GM23338 (cell line): ENCODE measurements at regions not wholly inside any gene's neighbourhood (a gene's known extent, or its start where the extent isn't known, plus 50 kb on each side); places are given as distances from the start of the nearest gene placed in this dataset.

Experiments used
- ATAC-seq: fragments of 200-7000 bp; cut with Tn5 transposase; 3 replicates; pipeline ENCODE4 v1.9.1; 2020
- DNase-seq: peaks from one replicate; pipeline ENCODE4 v3.0.0-alpha.2; 2015; ENCODE audit warnings: low spot score
- H2AFZ ChIP-seq: fragments of 200-600 bp; sonication (generic); 2 replicates; pipeline ENCODE4 v1.8.0; 2016; ENCODE audit warnings: antibody characterized with exemption, mild to moderate bottlenecking, moderate library complexity
- H3F3A ChIP-seq: fragments of 200-600 bp; sonication (generic); replicated peaks from 2 replicates; pipeline ENCODE4 v1.8.0; 2017; ENCODE audit warnings: antibody characterized with exemption, mixed run types, low read depth
- H3K27ac ChIP-seq: fragments of 200-600 bp; sonication (generic); 2 replicates; pipeline ENCODE4 v1.6.1; 2016; ENCODE audit warnings: low read depth
- H3K27me3 ChIP-seq: fragments of 200-600 bp; sonication (generic); 2 replicates; pipeline ENCODE4 v1.8.0; 2016; ENCODE audit warnings: mild to moderate bottlenecking, mixed run types, moderate library complexity; ENCODE audit not compliant: insufficient read depth
- H3K36me3 ChIP-seq: fragments of 200-600 bp; sonication (generic); 2 replicates; pipeline ENCODE4 v1.8.0; 2016; ENCODE audit warnings: mild to moderate bottlenecking; ENCODE audit not compliant: insufficient read depth
- H3K4me1 ChIP-seq: fragments of 200-600 bp; sonication (generic); 2 replicates; pipeline ENCODE4 v1.8.0; 2016; ENCODE audit warnings: mild to moderate bottlenecking, moderate library complexity; ENCODE audit not compliant: insufficient read depth
- H3K4me2 ChIP-seq: fragments of 200-600 bp; sonication (generic); 2 replicates; pipeline ENCODE4 v1.7.1; 2017; ENCODE audit warnings: mixed run types
- H3K4me3 ChIP-seq: fragments of 200-600 bp; sonication (generic); 2 replicates; pipeline ENCODE4 v1.6.1; 2016; ENCODE audit warnings: mixed run types
- H3K79me2 ChIP-seq: fragments of 200-600 bp; sonication (generic); replicated peaks from 2 replicates; pipeline ENCODE4 v1.8.0; 2017; ENCODE audit warnings: mild to moderate bottlenecking; ENCODE audit not compliant: insufficient read depth
- H3K9me2 ChIP-seq: fragments of 200-600 bp; sonication (generic); 2 replicates; pipeline ENCODE4 v1.8.0; 2017; ENCODE audit not compliant: insufficient read depth
- H4K20me1 ChIP-seq: fragments of 200-600 bp; sonication (generic); replicated peaks from 2 replicates; pipeline ENCODE4 v1.8.0; 2017; ENCODE audit warnings: mild to moderate bottlenecking; ENCODE audit not compliant: insufficient read depth
- H3K27ac Mint-ChIP-seq: 2 replicates; pipeline ENCODE4 v1.8.0; 2020; ENCODE audit warnings: inconsistent platforms, mild to moderate bottlenecking, moderate library complexity, mixed read lengths
- H3K27me3 Mint-ChIP-seq: 3 replicates; pipeline ENCODE4 v1.8.0; 2022; ENCODE audit warnings: low read depth, mild to moderate bottlenecking, moderate library complexity, mixed read lengths, inconsistent platforms; ENCODE audit not compliant: insufficient read depth, poor library complexity
- H3K36me3 Mint-ChIP-seq: 3 replicates; pipeline ENCODE4 v1.8.0; 2021; ENCODE audit warnings: low read depth, mild to moderate bottlenecking, inconsistent platforms, moderate library complexity, mixed read lengths
- H3K4me1 Mint-ChIP-seq: 3 replicates; pipeline ENCODE4 v1.8.0; 2020; ENCODE audit warnings: mild to moderate bottlenecking, inconsistent platforms, mixed read lengths
- H3K4me3 Mint-ChIP-seq: 3 replicates; pipeline ENCODE4 v1.8.0; 2021; ENCODE audit warnings: moderate library complexity, mild to moderate bottlenecking, inconsistent platforms, mixed read lengths
- H3K9me3 Mint-ChIP-seq: 3 replicates; pipeline ENCODE4 v1.8.0; 2020; ENCODE audit warnings: moderate library complexity, mild to moderate bottlenecking, inconsistent platforms, mixed read lengths
- CREB1 ChIP-seq: fragments of 250-450 bp; sonication (Bioruptor Pico); IDR thresholded peaks from 2 replicates; pipeline ENCODE4 v1.5.0; 2020; ENCODE audit warnings: low read depth, mild to moderate bottlenecking, moderate library complexity
- CTCF ChIP-seq, 2 experiments: fragments of 200-600 bp in 1 of 2; sonication (generic) in 1 of 2; conservative IDR thresholded peaks; 2 replicates each; pipeline versions ENCODE4 v1.5.1 to v1.6.1; 2016 to 2017; ENCODE audit warnings: antibody characterized with exemption in 2 of 2, low read depth in 2 of 2, mild to moderate bottlenecking in 2 of 2, moderate library complexity in 1 of 2
- ETS1 ChIP-seq: IDR thresholded peaks from 2 replicates; pipeline ENCODE4 v1.6.1; 2016; ENCODE audit warnings: antibody characterized with exemption
- EZH2 ChIP-seq: fragments of 200-600 bp; sonication (generic); IDR thresholded peaks from one replicate; pipeline ENCODE4 v1.8.0; 2017; ENCODE audit warnings: antibody characterized with exemption, mild to moderate bottlenecking, low read depth; ENCODE audit not compliant: unreplicated experiment
- EZH2phosphoT487 ChIP-seq: fragments of 200-600 bp; sonication (generic); IDR thresholded peaks from one replicate; pipeline ENCODE4 v1.8.1; 2018; ENCODE audit warnings: antibody characterized with exemption; ENCODE audit not compliant: unreplicated experiment
- JUNB ChIP-seq: IDR thresholded peaks from one replicate; pipeline ENCODE4 v1.6.1; 2016; ENCODE audit warnings: antibody characterized with exemption; ENCODE audit not compliant: unreplicated experiment
- NANOG ChIP-seq: IDR thresholded peaks from 2 replicates; pipeline ENCODE4 v1.6.1; 2016; ENCODE audit warnings: antibody characterized with exemption, borderline replicate concordance
- POLR2AphosphoS5 ChIP-seq: IDR thresholded peaks from 2 replicates; pipeline ENCODE4 v1.6.1; 2016; ENCODE audit warnings: antibody characterized with exemption, low read depth
- REST ChIP-seq: IDR thresholded peaks from one replicate; pipeline ENCODE4 v1.6.1; 2018; ENCODE audit warnings: antibody characterized with exemption; ENCODE audit not compliant: unreplicated experiment
- STAT1 ChIP-seq: IDR thresholded peaks from one replicate; pipeline ENCODE4 v1.6.1; 2016; ENCODE audit warnings: antibody characterized with exemption; ENCODE audit not compliant: unreplicated experiment
- ZNF114 ChIP-seq: fragments of 250-450 bp; sonication (Bioruptor Pico); IDR thresholded peaks from 2 replicates; pipeline ENCODE4 v1.5.0; 2020; ENCODE audit warnings: mild to moderate bottlenecking, moderate library complexity
- ZNF331 ChIP-seq: fragments of 250-450 bp; sonication (Bioruptor Pico); IDR thresholded peaks from 2 replicates; pipeline ENCODE4 v1.5.0; 2020; ENCODE audit warnings: low read depth, mild to moderate bottlenecking, moderate library complexity
- ZNF462 ChIP-seq: fragments of 250-450 bp; sonication (Bioruptor Pico); IDR thresholded peaks from 2 replicates; pipeline ENCODE4 v1.5.0; 2020; ENCODE audit warnings: mild to moderate bottlenecking, moderate library complexity

GRCh38 chr17:73969956-73970355 lies 233.5 kb upstream of the RPL38 start:
- Histone ChIP-seq H3K36me3 (no peaks in the 10 kb centered on the region), H3K79me2 (no peaks in the 10 kb centered on the region), H3K4me1 (no peaks in the 10 kb centered on the region; the same call in 1 of the 2 replicates), H2AFZ (no peak overlapping the region), H3F3A (no peaks in the 10 kb centered on the region), H3K4me2 (no peak overlapping the region), H3K9me2 (no peaks in the 10 kb centered on the region), H3K27me3 (no peaks in the 10 kb centered on the region), H4K20me1 (no peaks in the 10 kb centered on the region), H3K4me3 (no peak overlapping the region), H3K27ac (no peak overlapping the region)
- DNase-seq (no peak), ATAC-seq (no peak)
- Mint-ChIP-seq H3K27me3 (peaks cover 3% of the 10 kb centered on the region), H3K4me3 (no peak overlapping the region), H3K27ac (no peak overlapping the region), H3K36me3 (no peaks in the 10 kb centered on the region; the same call in 2 of the 3 replicates), H3K4me1 (peaks cover 8% of the 10 kb centered on the region; the same call in 2 of the 3 replicates), H3K9me3 (peaks cover 5% of the 10 kb centered on the region; the same call in 2 of the 3 replicates)
- TF ChIP-seq ETS1 = no peak
- no peak for TF ChIP-seq NANOG
- no peak for TF ChIP-seq ZNF331 (CRISPR knock-in tag)
- no peak for TF ChIP-seq ZNF114
- no peak for TF ChIP-seq CREB1 (CRISPR knock-in tag)
- TF ChIP-seq EZH2 = no peak
- TF ChIP-seq ZNF462 (CRISPR knock-in tag) = no peak
- no peak for TF ChIP-seq JUNB
- no peak for TF ChIP-seq EZH2phosphoT487
- no peak for TF ChIP-seq STAT1
- no peak for TF ChIP-seq CTCF (conservative IDR thresholded peaks at IDR 0.05; ENCODE audit: low read depth in 2 of 2)
- no peak for TF ChIP-seq REST
- no peak for TF ChIP-seq POLR2AphosphoS5
